SK-N-SH (cell line): ENCODE measurements at regions not wholly inside any gene's neighbourhood (a gene's known extent, or its start where the extent isn't known, plus 50 kb on each side); places are given as distances from the start of the nearest gene placed in this dataset.

ENCODE experiments used
- CHD2 ChIP-seq: fragments of 150-350 bp; IDR thresholded peaks from 2 replicates; pipeline ENCODE4 v1.6.1; 2018; ENCODE audit warnings: low read length; ENCODE audit not compliant: partially characterized antibody
- EP300 ChIP-seq, 2 experiments: IDR thresholded peaks; 2 replicates each; pipeline versions ENCODE4 v1.4.0 to v1.6.1; 2012; ENCODE audit warnings: borderline replicate concordance in 1 of 2, low read depth in 1 of 2, low read length in 1 of 2
- EZH2phosphoT487 ChIP-seq: fragments of 200-600 bp; sonication (generic); IDR thresholded peaks from 2 replicates; pipeline ENCODE4 v1.6.1; 2017; ENCODE audit warnings: low read depth, mixed run types, mild to moderate bottlenecking, antibody characterized with exemption, moderate library complexity, borderline replicate concordance
- FOXJ3 ChIP-seq: sonication (generic); formaldehyde crosslinking; IDR thresholded peaks from 2 replicates; pipeline ENCODE4 v1.5.1; 2020; ENCODE audit warnings: mild to moderate bottlenecking, missing genetic modification reagents
- POLR2AphosphoS5 ChIP-seq: IDR thresholded peaks from 2 replicates; pipeline ENCODE4 v1.6.1; 2012; ENCODE audit warnings: low read depth, low read length
- RAD21 ChIP-seq: IDR thresholded peaks from 2 replicates; pipeline ENCODE4 v1.6.1; 2012; ENCODE audit warnings: mild to moderate bottlenecking, low read length
- SIN3A ChIP-seq: IDR thresholded peaks from 2 replicates; pipeline ENCODE4 v1.6.1; 2012; ENCODE audit warnings: low read depth, mild to moderate bottlenecking, low read length, moderate library complexity, borderline replicate concordance
- TEAD4 ChIP-seq: IDR thresholded peaks from 2 replicates; pipeline ENCODE4 v1.4.0; 2012; ENCODE audit warnings: mild to moderate bottlenecking, borderline replicate concordance; ENCODE audit not compliant: insufficient read depth
- TF ChIP-seq, protein P1 (sequence below): fragments of 200-600 bp; sonication (generic); IDR thresholded peaks from 2 replicates; pipeline ENCODE4 v1.6.1; 2017; ENCODE audit warnings: antibody characterized with exemption, mild to moderate bottlenecking, moderate library complexity

GRCh38 chr7:18128846-18129245 lies 101.2 kb upstream of the PRPS1L1 start:
- no peak for TF ChIP-seq CHD2
- TF ChIP-seq, protein P1, sequence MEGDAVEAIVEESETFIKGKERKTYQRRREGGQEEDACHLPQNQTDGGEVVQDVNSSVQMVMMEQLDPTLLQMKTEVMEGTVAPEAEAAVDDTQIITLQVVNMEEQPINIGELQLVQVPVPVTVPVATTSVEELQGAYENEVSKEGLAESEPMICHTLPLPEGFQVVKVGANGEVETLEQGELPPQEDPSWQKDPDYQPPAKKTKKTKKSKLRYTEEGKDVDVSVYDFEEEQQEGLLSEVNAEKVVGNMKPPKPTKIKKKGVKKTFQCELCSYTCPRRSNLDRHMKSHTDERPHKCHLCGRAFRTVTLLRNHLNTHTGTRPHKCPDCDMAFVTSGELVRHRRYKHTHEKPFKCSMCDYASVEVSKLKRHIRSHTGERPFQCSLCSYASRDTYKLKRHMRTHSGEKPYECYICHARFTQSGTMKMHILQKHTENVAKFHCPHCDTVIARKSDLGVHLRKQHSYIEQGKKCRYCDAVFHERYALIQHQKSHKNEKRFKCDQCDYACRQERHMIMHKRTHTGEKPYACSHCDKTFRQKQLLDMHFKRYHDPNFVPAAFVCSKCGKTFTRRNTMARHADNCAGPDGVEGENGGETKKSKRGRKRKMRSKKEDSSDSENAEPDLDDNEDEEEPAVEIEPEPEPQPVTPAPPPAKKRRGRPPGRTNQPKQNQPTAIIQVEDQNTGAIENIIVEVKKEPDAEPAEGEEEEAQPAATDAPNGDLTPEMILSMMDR = no peak
- no peak for TF ChIP-seq EP300 (IDR thresholded peaks at IDR 0.05; ENCODE audit: borderline replicate concordance in 1 of 2, low read depth in 1 of 2, low read length in 1 of 2)
- TF ChIP-seq SIN3A = no peak
- no peak for TF ChIP-seq POLR2AphosphoS5
- no peak for TF ChIP-seq TEAD4
- TF ChIP-seq RAD21 = no peak
- no peak for TF ChIP-seq FOXJ3
- TF ChIP-seq EZH2phosphoT487 = no peak
